Prostate gland (tissue), 2 donors: ENCODE measurements at regions not wholly inside any gene's neighbourhood (a gene's known extent, or its start where the extent isn't known, plus 50 kb on each side); places are given as distances from the start of the nearest gene placed in this dataset.

Experiments used
- CTCF ChIP-seq, 4 experiments: fragments of 200-600 bp in 2 of 4; fragments of 450-650 bp in 2 of 4; sonication (generic) in 2 of 4; IDR thresholded peaks; 1 replicate in 3 of 4; 2 replicates in 1 of 4; pipeline ENCODE4 v1.5.1; 2016 to 2019; ENCODE audit warnings: antibody characterized with exemption in 4 of 4, mild to moderate bottlenecking in 2 of 4, moderate library complexity in 2 of 4
- POLR2AphosphoS5 ChIP-seq: sonication (generic); formaldehyde crosslinking; IDR thresholded peaks from one replicate; pipeline ENCODE4 v1.6.1; 2017; ENCODE audit warnings: antibody characterized with exemption

- TF ChIP-seq POLR2AphosphoS5 (no peak), CTCF (IDR thresholded peaks at IDR 0.05) (no peak)
Observed at GRCh38 chrX:43580621-43581020, 75.5 kb upstream of the MAOA start.
